Motor neuron (in vitro differentiated cells): ENCODE measurements at regions not wholly inside any gene's neighbourhood (a gene's known extent, or its start where the extent isn't known, plus 50 kb on each side); places are given as distances from the start of the nearest gene placed in this dataset.

Experiments
- ATAC-seq, 8 experiments: fragments of 200-7000 bp; cut with Tn5 transposase; replicated peaks in 6 of 8; 2 replicates each; pipeline ENCODE4 v1.8.0; 2021; ENCODE audit warnings: mild to moderate bottlenecking in 8 of 8, moderate library complexity in 8 of 8
- H3K27ac ChIP-seq, 2 donors: fragments of 250-450 bp; sonication (Bioruptor Pico); 2 replicates each; pipeline ENCODE4 v1.9.0; 2021; ENCODE audit warnings: antibody characterized with exemption in 2 of 2, mild to moderate bottlenecking in 2 of 2, moderate library complexity in 1 of 2
- H3K4me1 ChIP-seq, 2 donors: fragments of 250-450 bp; sonication (Bioruptor Pico); replicated peaks in 1 of 2; 2 replicates each; pipeline ENCODE4 v1.6.1; 2021; ENCODE audit warnings: antibody characterized with exemption in 2 of 2, mild to moderate bottlenecking in 2 of 2, moderate library complexity in 1 of 2
- H3K4me3 ChIP-seq, 5 donors: fragments of 250-450 bp; sonication (Bioruptor Pico); 2 replicates each; pipeline ENCODE4 v1.9.0; 2021; ENCODE audit warnings: antibody characterized with exemption in 5 of 5, mild to moderate bottlenecking in 5 of 5, moderate library complexity in 4 of 5
- WGBS, 10 experiments: fragments of 450-650 bp; shearing (Covaris generic); methylation state at CpG; one replicate each; pipeline ENCODE4 v1.0.0; 2022; 5-methylcytosine and 5-hydroxymethylcytosine counted together
- in situ Hi-C, 9 experiments: fragments of 400-800 bp; cut with MboI; loops; one replicate each; pipeline ENCODE4 v1.15.0; 2021; ENCODE audit warnings: low sequenced_read_pairs in 9 of 9, low pct_unique_long_range_greater_than_20kb in 2 of 9; ENCODE audit not compliant: unreplicated experiment in 9 of 9

DNA sequence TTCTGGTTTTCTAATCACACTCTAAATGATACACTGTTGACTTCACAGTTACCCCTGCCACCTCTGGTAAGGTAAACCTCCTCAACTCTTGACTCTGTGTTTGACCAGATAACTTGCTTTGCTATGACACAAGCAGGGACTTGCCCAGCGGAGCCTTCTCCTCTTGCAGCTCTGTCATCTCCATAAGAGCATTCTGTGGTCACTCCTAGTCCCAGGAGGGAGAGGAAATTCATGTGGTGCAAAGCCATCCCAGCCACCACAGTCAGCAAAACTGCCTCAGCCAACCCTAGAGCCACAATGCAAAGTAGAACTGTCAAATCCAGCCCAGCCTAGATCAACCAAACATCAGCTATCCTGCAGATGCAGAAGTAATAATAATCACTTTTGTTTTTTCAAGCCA is 144.7 kb upstream of the GADL1 start:
- in situ Hi-C loops, result no loop called here
- Histone ChIP-seq H3K4me3 (no peak overlapping the region), H3K4me1 (peaks cover 2 to 10% of the 10 kb centered on the region in 2 donors), H3K27ac (no peak overlapping the region)
- peak in 2 of 8 experiments; percentile 49 to 59 for ATAC-seq
- 0 to 100% (median 88%) methylated on average over 1 of the region's 1 CpG; no CpG with 5 or more reads in 5 of the 10 experiments for WGBS, 10 experiments

DNA sequence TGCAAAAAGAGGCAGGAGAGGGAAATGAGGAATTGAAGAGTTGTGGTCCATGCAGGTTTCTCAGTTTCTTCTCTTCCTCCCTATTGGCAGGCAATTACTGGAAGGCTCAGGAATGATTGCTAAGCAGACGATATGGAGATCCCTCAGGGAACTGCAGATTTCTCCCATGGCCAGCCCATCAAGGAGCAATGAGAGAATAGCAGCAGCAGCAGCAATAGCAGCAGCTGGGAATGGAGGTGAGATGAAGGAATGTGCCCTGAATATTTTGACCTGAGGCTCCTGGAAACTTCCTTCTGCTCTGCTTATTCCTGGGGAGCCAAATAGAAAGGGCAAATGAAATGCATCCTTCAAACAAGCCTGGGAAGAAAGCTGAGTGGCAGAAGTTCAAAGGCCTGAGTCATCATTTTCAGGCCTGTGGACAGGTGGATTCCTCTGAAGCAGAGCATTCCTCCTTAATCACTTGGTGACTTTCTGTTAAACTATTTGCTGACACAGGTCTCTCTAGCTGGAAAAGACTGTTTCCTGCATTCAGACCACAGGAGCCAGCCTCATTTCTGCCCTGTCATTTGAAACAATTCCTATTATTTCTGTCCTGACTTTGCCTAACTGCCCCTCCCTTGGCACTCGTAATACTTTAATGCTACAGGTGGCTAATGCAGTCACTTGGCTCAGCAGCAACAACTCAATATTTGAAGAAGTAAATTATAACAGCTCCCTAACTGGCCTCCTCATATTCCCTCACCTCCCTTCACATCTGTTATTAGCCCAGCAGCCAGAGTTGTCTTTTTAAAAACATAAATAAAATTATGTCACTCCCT is 146.9 kb upstream of the GADL1 start:
- 0 to 75% (median 21%) methylated on average over 1 to 2 of the region's 2 CpGs; no CpG with 5 or more reads in 1 of the 10 experiments for WGBS, 10 experiments
- Histone ChIP-seq H3K4me1 (peaks cover 2 to 10% of the 10 kb centered on the region in 2 donors), H3K27ac (no peak overlapping the region), H3K4me3 (no peak overlapping the region)
- ATAC-seq, result peak in 5 of 8 experiments; percentile 9 to 63 (median 38)
- in situ Hi-C loops, result no loop called here

DNA sequence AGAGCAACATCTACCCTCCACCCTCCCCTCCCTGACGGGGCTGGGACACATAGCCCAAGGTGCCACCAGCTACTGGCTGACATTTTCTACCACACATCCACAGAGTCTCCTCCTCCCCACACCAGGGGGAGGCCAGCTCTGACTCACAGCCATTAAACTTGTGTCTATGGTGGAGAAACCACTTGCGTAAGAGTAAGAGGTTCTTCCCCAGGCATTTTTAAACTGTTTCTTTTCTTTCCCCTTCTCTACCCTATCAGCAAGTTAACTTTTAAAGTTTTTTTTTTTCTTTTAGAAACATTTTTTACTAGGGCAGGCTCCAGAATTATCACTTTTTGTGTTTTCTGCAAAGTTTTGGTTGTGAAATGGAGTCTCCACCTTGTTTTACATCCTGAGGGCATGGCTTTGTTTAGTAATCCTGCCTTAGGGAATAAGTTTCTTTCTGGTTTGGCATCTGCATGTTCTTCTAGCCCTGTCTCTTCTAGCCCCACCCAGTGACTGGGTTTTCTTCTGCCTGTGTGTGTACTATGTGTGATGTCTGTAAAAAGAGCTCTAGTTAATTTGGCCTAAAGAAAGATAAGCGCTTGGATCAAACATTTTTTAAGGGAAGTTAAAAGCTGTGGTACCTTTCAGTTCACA is 148.8 kb upstream of the GADL1 start:
- Histone ChIP-seq H3K27ac (no peak overlapping the region), H3K4me1 (peaks cover 2 to 10% of the 10 kb centered on the region in 2 donors), H3K4me3 (no peak overlapping the region)
- in situ Hi-C loops, result no loop called here
- 43 to 100% (median 80%) methylated on average over 1 to 3 of the region's 3 CpGs; no CpG with 5 or more reads in 1 of the 10 experiments for WGBS, 10 experiments
- ATAC-seq, result peak in 3 of 8 experiments; percentile 83 to 93 (median 87)

DNA sequence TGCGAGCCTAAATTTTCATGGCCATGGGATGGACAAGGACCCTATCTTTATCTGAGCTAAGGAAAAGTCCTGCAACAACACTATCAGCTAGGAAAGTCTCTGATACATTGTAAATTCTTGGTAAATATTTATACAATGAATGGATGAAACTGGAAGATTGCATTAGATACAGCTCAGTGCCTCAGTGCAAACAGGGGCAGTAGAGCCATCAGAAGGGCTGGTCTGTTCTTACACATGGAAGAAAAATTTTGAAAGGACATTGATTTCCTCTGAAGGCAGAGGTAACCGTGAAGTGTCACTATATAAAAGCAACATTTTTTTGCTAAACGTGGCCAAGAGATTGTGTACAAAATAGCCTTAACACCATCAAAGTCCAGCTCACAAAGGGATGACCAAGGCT is 153.2 kb upstream of the GADL1 start:
- ATAC-seq, result no peak
- in situ Hi-C loops, result no loop called here
- H3K4me3 ChIP-seq, result no peak overlapping the region
- no peaks in the 10 kb centered on the region for H3K4me1 ChIP-seq
- WGBS, 10 experiments, result 71 to 100% (median 87%) methylated on average over 1 to 3 of the region's 3 CpGs; no CpG with 5 or more reads in 2 of the 10 experiments
- no peak overlapping the region for H3K27ac ChIP-seq

DNA sequence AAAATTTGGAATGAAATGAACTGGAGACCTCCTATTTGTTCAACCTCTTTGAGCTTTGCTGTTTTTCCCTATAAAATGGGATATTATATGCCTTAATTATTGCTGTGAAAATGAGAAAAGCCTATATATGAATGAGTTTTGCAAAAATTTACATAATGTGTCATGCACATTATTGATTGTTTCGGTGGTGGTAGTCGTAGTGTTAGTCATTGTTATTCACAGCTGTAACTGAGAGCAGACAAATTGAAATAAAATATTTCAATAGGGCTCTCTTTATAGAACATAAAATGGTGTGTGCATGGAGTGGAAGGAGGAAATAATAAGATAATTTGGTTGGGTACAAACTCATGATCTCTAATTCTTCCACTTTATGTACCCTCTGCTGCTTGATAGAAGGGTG is 153.7 kb upstream of the GADL1 start:
- Histone ChIP-seq H3K27ac (no peak overlapping the region), H3K4me3 (no peak overlapping the region), H3K4me1 (no peaks in the 10 kb centered on the region)
- in situ Hi-C loops, result no loop called here
- 13 to 100% (median 82%) methylated on average over 1 to 2 of the region's 2 CpGs; no CpG with 5 or more reads in 1 of the 10 experiments for WGBS, 10 experiments
- no peak for ATAC-seq

DNA sequence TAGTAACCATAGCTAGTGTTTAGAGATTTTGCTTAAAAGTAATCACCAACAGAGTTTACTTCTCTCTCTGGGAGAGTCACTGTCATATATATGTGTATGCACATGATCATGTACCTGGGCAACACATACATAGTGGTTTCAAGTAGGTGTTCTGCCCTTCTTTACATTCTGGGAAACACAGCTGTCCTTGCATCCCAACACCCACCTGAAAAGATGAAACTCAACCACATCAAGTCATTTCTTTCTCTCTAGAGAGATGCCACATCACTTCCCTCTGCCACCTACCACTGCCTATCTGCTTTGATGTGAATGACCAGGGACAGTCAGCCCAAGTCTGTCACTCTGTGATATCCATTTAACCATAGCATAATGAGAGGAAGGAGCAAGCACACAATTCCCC is 155.8 kb upstream of the GADL1 start:
- no peak for ATAC-seq
- H3K27ac ChIP-seq, result no peak overlapping the region
- H3K4me3 ChIP-seq, result no peak overlapping the region
- in situ Hi-C loops, result no loop called here
- no peaks in the 10 kb centered on the region for H3K4me1 ChIP-seq

DNA sequence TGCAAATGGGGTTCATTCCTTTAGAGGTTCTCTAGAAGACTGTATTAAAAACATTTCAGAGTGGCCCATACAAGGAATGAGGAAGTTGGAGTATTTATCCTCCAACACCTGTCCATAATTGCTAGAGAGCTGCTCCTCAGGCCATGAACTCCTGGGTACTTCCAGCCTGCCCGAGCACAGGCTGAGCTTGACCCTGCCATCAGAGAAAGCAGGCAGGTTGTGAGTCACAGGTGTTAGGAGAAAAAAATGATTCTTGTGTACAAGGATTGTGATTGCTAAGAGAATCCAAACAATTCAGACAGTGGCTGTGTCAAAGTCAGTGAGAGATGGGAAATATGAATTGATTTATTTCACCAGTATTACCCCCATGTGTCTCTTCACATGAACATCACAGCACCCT is 156.8 kb upstream of the GADL1 start:
- no peak overlapping the region for H3K4me3 ChIP-seq
- no peak for ATAC-seq
- in situ Hi-C loops, result no loop called here
- WGBS, 10 experiments, result 60 to 100% (median 100%) methylated on average over 1 of the region's 1 CpG; no CpG with 5 or more reads in 5 of the 10 experiments
- no peak overlapping the region for H3K27ac ChIP-seq
- no peaks in the 10 kb centered on the region for H3K4me1 ChIP-seq

DNA sequence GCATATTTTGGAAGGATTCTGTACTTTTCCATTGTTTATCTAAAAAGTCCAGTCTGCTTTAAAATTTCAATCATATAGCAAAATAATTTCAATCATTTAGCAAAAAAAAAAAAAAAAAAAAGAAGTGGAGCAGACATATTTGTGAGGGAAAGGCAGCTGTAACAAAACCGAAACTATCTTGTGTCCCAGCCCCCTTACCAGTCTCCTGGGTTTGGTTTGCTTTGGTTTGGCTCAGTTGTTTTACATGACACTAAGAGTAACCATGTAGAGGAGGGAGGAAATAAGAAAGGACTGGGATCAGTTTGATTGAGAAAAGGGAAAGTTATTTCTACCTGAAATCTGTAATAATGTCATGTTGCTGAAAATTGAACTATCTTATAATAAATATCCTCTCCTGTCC is 158.8 kb upstream of the GADL1 start:
- in situ Hi-C loops, result no loop called here
- H3K4me3 ChIP-seq, result no peak overlapping the region
- H3K27ac ChIP-seq, result no peak overlapping the region
- no peaks in the 10 kb centered on the region for H3K4me1 ChIP-seq
- 60 to 100% (median 90%) methylated on average over 1 of the region's 1 CpG for WGBS, 10 experiments
- no peak for ATAC-seq

DNA sequence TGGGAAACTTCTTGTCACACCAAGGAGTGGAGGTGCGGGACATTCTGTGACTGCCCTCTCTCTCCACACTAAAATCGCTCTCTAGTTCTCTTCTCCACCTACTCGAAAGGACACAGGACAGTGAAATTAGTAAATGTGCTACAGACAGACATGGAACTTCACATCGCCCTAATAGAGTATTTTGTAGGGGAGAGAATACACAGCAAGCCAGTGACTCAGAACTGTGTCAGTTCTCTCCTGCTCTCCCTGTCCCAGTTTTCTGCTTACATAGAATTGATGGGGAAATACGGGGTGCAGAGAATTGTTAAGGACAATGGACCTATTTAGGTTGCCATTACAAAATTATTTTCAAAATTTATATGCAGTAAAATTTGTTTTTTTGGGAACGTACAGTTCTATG is 159.6 kb upstream of the GADL1 start:
- ATAC-seq, result no peak
- in situ Hi-C loops, result no loop called here
- Histone ChIP-seq H3K27ac (no peak overlapping the region), H3K4me3 (no peak overlapping the region), H3K4me1 (no peaks in the 10 kb centered on the region)
- WGBS, 10 experiments, result 73 to 100% (median 85%) methylated on average over 1 to 6 of the region's 6 CpGs; no CpG with 5 or more reads in 1 of the 10 experiments

DNA sequence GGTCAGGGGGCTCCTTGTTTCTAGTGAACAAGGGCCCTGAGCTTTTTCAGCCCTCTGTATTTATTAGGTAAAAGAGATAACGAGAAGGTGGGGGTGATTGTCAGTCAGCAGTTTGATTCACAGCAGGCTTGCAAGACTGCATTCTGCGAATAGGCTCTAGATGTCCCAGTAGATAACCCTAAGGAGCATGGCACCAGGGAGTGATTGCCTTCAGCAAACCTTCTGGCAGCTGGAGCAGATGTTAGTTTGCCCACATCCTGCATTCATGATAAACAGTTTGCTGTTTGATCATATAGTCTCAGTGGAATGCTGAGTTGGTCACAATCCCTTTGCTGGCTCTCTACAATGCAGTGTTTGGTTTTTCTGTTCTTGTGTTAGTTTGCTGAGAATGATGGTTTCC is 161.3 kb upstream of the GADL1 start:
- no peak overlapping the region for H3K4me3 ChIP-seq
- H3K27ac ChIP-seq, result no peak overlapping the region
- 60 to 100% (median 83%) methylated on average over 1 to 2 of the region's 2 CpGs; no CpG with 5 or more reads in 3 of the 10 experiments for WGBS, 10 experiments
- in situ Hi-C loops, result no loop called here
- H3K4me1 ChIP-seq, result no peaks in the 10 kb centered on the region
- ATAC-seq, result no peak

DNA sequence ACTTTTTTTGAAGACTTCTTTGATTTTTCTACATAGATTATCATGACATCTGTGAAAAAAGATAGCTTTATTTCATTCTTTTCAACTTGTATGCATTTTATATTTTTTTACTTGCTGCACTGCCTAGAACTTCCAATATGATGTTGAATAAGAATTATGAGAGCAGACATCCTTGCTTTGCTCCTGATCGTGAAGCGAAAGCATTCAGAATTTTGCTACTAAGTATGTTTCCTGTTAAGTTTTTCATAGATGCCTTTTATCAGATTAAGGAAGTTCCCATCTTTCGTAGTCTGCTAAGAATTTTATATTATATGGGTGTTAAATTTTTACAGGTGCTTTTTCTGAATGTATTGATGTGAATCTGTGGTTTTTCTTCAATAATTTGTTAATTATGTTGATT is 163.4 kb upstream of the GADL1 start:
- in situ Hi-C loops, result no loop called here
- H3K4me3 ChIP-seq, result no peak overlapping the region
- 56 to 95% (median 78%) methylated on average over 1 to 3 of the region's 3 CpGs for WGBS, 10 experiments
- no peaks in the 10 kb centered on the region for H3K4me1 ChIP-seq
- no peak for ATAC-seq
- no peak overlapping the region for H3K27ac ChIP-seq

DNA sequence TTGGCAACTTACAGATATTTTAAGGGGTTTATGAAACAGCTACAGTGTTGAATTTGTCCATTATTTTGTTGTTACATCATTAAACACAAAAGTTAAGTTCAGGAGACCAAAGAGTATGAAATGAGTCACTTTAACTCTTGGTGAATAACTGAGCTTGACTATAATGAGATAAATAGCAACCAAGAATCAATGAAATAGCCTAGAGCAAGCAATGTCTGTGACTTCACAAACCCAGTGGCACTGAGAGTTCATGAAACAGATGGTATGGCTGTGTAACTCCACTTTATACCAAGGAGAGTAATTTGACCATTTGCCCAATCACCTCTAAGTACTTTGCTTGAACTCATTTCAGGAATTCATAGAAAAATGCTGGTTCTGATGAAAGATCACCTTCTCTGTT is 169.6 kb upstream of the GADL1 start:
- ATAC-seq, result no peak
- Histone ChIP-seq H3K4me3 (no peak overlapping the region), H3K27ac (no peak overlapping the region), H3K4me1 (peaks cover 3 to 4% of the 10 kb centered on the region in 2 donors)
- in situ Hi-C loops, result no loop called here

DNA sequence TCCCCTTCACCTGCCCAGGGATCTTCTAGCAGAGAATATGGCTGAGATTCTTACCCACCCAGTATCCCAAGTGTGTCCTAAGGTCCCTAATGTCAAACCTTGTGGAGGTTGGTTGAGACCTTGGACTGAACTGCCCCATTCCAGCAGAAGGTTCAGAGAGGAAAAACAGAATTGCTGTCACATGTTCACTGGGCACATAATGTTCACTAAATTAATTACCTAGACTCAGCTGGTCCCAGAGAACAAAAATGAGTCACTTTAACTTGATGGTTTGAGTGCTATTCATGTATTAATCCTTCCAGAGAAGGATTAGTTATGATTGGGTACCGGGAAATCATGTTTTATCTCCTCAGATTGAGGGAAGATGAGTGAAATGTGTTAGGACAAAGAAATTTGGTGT is 171.3 kb upstream of the GADL1 start:
- ATAC-seq, result no peak
- WGBS, 10 experiments, result 40 to 100% (median 87%) methylated on average over 1 of the region's 1 CpG; no CpG with 5 or more reads in 2 of the 10 experiments
- H3K4me1 ChIP-seq, result peaks cover 3 to 4% of the 10 kb centered on the region in 2 donors
- in situ Hi-C loops, result no loop called here
- no peak overlapping the region for H3K4me3 ChIP-seq
- H3K27ac ChIP-seq, result no peak overlapping the region
